Transverse colon (tissue), 3 donors: ENCODE measurements at regions not wholly inside any gene's neighbourhood (a gene's known extent, or its start where the extent isn't known, plus 50 kb on each side); places are given as distances from the start of the nearest gene placed in this dataset.
"Not testable (repeated sequence)": the region's sequence is repeated elsewhere in the genome, so short reads cannot be mapped to it uniquely, and the experiment has no call there.

Experiments used
- CTCF ChIP-seq, 5 experiments: fragments of 200-600 bp in 3 of 5; fragments of 450-650 bp in 2 of 5; sonication (generic) in 3 of 5; IDR thresholded peaks; 1 replicate in 2 of 5; 2 replicates in 3 of 5; pipeline ENCODE4 v1.5.1; 2016 to 2017; ENCODE audit warnings: antibody characterized with exemption in 5 of 5, inconsistent platforms in 3 of 5, mild to moderate bottlenecking in 2 of 5, moderate library complexity in 1 of 5
- EP300 ChIP-seq: sonication (generic); formaldehyde crosslinking; IDR thresholded peaks from one replicate; pipeline ENCODE4 v1.6.1; 2017; ENCODE audit warnings: antibody characterized with exemption, low read depth
- POLR2A ChIP-seq: fragments of 450-650 bp; IDR thresholded peaks from one replicate; pipeline ENCODE4 v1.6.1; 2016; ENCODE audit warnings: antibody characterized with exemption, mild to moderate bottlenecking, moderate library complexity

DNA sequence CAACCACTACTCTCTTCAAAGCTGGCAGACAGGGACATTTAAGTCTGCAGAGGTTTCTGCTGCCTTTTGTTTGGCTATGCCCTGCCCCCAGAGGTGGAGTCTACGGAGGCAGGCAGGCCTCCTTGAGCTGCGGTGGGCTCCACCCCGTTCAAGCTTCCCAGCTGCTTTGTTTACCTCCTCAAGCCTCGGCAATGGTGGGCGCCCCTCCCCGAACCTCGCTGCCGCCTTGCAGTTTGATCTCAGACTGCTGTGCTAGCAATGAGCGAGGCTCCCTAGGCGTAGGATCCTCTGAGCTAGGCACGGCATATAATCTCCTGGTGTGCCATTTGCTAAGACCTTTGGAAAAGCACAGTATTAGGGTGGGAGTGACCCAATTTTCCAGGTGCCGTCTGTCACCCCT is 252.2 kb downstream of the OXSM start:
- TF ChIP-seq CTCF (IDR thresholded peaks at IDR 0.05); POLR2A; EP300: not testable (repeated sequence)
